GM19467 (cell line): ENCODE measurements at regions not wholly inside any gene's neighbourhood (a gene's known extent, or its start where the extent isn't known, plus 50 kb on each side); places are given as distances from the start of the nearest gene placed in this dataset.
"Not testable (repeated sequence)": the region's sequence is repeated elsewhere in the genome, so short reads cannot be mapped to it uniquely, and the experiment has no call there.

Source experiments
- ATAC-seq: cut with Tn5 transposase; IDR thresholded peaks from one replicate; pipeline ENCODE4 v1.9.1; 2021; ENCODE audit warnings: mild to moderate bottlenecking, moderate library complexity; ENCODE audit not compliant: unreplicated experiment

DNA sequence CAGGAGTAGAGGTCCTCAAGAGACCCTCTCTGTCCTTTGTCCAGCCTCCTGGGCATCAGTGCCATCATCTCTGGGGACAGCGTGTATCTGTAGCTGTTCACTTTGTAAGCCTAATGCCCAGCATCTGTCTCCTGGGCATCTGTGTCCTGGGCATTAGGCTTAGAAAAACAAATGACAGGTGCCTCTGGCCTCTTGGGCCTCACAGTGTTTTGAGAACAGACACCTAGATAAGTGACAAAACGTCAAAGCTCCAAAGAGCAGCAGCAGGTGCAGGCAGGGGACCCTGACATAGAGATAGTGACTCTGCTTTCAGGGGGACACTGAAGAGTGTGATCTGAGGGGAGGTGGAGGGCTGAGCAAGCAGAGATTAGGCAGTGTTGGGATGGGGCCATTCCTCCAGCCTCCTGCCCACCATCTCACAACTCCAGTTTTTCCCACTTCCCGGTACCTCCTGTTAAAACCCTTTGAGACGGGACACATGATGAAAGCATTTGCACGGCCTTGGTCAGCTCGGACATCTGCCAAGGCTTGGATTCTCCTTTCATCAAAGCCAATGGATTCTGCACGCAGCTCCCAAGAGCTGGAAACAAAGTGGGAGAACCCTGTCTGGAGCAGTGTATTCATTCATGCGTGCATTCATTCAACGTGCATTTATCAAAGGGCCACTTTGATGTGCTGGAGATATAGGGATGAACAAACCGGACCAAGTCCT, 55.5 kb upstream of the CD93 start:
- ATAC-seq, result no peak

GRCh38 chr20:23140991-23141390, 54.9 kb upstream of the CD93 start:
- no peak for ATAC-seq

- ATAC-seq, result not testable (repeated sequence)
Measured at GRCh38 chr20:23139984-23140383, 53.9 kb upstream of the CD93 start.

GRCh38 chr20:23139524-23139923, 53.4 kb upstream of the CD93 start:
- no peak for ATAC-seq

- no peak for ATAC-seq
Measured at GRCh38 chr20:23138682-23139081, 52.6 kb upstream of the CD93 start.

- no peak for ATAC-seq
Measured at GRCh38 chr20:23138226-23138625, 52.1 kb upstream of the CD93 start.

GRCh38 chr20:23136893-23137745, 51.0 kb upstream of the CD93 start:
- no peak for ATAC-seq

DNA sequence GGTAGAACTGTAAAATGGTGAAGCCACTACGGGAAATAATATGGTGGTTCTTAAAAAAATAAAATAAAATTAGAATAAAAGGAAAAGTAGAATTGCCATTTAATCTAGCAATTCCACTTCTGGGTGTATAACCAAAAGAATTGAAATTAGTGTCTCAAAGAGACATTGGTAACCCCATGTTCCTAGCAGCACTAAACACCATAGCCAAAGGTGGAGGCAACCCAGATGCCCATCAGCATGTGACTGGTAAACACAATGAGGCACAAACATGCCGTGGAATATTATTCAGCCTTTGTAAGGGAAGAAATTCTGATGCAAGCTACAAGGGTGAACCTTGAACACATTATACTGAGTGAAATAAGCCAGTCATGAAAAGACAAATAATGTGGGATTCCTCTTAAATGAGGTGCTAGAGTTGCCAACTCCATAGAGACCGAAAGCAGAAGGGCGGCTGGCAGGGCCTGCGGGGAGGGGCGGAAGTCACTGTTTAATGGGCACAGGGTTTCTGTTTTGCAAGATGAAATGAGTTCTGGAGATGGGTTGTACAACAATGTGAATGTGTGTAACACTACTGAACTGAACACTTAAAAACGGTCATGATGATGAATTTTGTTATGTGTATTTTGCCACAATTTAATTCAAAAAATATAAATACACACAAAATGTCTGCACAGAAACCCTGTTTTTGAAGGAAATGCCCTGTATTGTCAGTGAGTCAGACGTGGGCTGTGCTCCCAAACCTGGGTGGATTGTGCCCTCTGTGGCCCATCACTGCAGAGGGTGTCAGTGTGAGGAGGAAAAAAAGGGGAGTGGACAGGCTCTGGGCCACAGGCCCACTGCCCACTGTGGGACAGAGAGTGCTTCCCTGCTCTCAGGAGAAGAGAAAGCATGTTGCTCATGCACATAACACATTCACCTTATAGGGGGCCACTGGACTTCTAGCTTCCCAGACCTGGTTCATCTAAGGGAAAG, 49.6 kb upstream of the CD93 start:
- no peak for ATAC-seq
